ENCODE measurements at regions not wholly inside any gene's neighbourhood (a gene's known extent, or its start where the extent isn't known, plus 50 kb on each side); places are given as distances from the start of the nearest gene placed in this dataset.
A peak's percentile ranks its signal among the peaks of the same experiment; 100 is the strongest.

- H3K4me3 ChIP-seq (ENCODE audit: low read length) = no peak overlapping the region
- no peak for DNase-seq (ENCODE audit: low read depth)
- TF ChIP-seq, protein P1, sequence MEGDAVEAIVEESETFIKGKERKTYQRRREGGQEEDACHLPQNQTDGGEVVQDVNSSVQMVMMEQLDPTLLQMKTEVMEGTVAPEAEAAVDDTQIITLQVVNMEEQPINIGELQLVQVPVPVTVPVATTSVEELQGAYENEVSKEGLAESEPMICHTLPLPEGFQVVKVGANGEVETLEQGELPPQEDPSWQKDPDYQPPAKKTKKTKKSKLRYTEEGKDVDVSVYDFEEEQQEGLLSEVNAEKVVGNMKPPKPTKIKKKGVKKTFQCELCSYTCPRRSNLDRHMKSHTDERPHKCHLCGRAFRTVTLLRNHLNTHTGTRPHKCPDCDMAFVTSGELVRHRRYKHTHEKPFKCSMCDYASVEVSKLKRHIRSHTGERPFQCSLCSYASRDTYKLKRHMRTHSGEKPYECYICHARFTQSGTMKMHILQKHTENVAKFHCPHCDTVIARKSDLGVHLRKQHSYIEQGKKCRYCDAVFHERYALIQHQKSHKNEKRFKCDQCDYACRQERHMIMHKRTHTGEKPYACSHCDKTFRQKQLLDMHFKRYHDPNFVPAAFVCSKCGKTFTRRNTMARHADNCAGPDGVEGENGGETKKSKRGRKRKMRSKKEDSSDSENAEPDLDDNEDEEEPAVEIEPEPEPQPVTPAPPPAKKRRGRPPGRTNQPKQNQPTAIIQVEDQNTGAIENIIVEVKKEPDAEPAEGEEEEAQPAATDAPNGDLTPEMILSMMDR (conservative IDR thresholded peaks at IDR 0.05; ENCODE audit: low read length) = no peak
These were observed 441.1 kb downstream of the MEIS1 start for GRCh38 chr2:66875941-66876462.

DNA sequence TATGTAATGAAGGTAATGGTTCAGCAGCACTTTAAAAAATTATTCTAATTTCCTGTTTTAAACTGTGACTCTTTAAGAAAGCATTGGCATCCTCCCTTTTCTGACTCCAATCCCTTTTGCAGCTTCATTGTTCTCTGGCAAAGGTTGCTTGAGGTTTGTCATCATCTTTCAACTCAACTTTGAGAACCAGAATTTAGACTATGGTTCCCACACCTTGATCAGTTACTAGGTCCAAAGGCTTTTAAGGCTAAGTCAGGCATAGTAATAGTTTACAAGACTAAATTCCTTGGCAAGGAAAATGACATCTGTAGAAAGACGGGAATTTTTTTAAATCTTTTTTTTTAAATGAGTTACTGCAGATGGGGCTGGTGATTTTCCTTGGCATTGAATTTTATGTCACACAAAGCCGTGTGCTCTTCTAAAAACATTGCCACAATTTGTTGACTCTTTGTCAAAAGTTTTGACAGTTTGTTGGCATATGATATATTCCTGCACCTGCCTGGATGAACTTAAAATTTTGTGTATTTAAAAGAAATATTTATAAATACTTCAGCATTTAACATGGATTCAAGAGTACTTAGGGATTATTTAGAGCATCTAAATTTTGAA lies 451.0 kb downstream of the MEIS1 start:
- no peak for DNase-seq (ENCODE audit: low read depth)
- no peak overlapping the region for H3K4me3 ChIP-seq (ENCODE audit: low read length)
- TF ChIP-seq, protein P1 (conservative IDR thresholded peaks at IDR 0.05; ENCODE audit: low read length) = no peak

DNA sequence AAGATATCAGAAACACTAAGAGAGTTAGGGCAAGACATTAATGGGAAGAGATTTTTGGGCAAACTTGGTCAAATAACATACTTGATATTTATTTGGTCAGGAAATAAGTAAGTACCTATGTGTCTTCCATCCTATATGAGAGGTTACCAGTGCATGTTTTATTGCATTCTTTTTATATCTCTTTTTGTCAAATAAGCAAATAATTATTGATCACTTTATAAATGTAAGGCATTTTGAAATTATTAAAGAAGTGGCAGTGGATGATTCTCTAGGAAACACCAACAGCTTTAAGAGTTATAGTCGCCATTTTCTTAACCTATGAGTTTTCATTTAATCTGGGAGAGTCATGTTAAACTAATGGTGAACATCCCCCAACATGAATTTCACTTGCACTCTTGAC lies 453.3 kb downstream of the MEIS1 start:
- no peak for DNase-seq (ENCODE audit: low read depth)
- H3K4me3 ChIP-seq (ENCODE audit: low read length) = no peak overlapping the region
- TF ChIP-seq, protein P1 (conservative IDR thresholded peaks at IDR 0.05; ENCODE audit: low read length) = no peak

- TF ChIP-seq, protein P1 (conservative IDR thresholded peaks at IDR 0.05; ENCODE audit: low read length) = no peak
- no peak overlapping the region for H3K4me3 ChIP-seq (ENCODE audit: low read length)
- peak; percentile 99 for DNase-seq (ENCODE audit: low read depth)
These were observed 454.1 kb downstream of the MEIS1 start for GRCh38 chr2:66888791-66889631.

DNA sequence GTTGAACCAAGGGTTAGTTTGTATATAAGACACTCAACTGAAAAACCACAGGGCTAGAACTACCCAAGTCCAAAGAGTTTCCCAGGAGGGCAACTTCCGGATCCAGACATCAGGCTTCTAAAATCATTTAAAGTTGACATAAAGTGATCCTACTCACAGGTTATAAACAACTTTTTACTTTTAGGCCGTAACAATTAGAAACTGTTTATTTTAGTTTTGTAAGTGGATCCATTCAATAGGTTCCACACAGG lies 454.6 kb downstream of the MEIS1 start:
- TF ChIP-seq, protein P1 (conservative IDR thresholded peaks at IDR 0.05; ENCODE audit: low read length) = no peak

GRCh38 chr2:66890166-66890742 lies 455.3 kb downstream of the MEIS1 start:
- no peak overlapping the region for H3K4me3 ChIP-seq (ENCODE audit: low read length)
- TF ChIP-seq, protein P1 (conservative IDR thresholded peaks at IDR 0.05; ENCODE audit: low read length) = no peak
- DNase-seq (ENCODE audit: low read depth) = no peak

More for the DNA sequence above, 454.6 kb downstream of the MEIS1 start:
- no peak for DNase-seq (ENCODE audit: low read depth)
- H3K4me3 ChIP-seq (ENCODE audit: low read length) = no peak overlapping the region

Data from AG10803 (cell line).